K562 (cell line): ENCODE measurements at regions not wholly inside any gene's neighbourhood (a gene's known extent, or its start where the extent isn't known, plus 50 kb on each side); places are given as distances from the start of the nearest gene placed in this dataset.

Source experiments
- ATAC-seq: fragments of 200-7000 bp; cut with Tn5 transposase; 3 replicates; pipeline ENCODE4 v1.9.1; 2020; ENCODE audit warnings: moderate library complexity
- BruUV-seq: library from RNA; stranded (reverse); fragments of 400-500 nt; replicated peaks from 2 replicates; lab custom pipeline; 2021; lab: Mats Ljungman, UMichigan
- CTCF ChIA-PET: fragments of 300-600 bp; formaldehyde crosslinking; extraction: SDS; loops from one replicate; lab custom pipeline; 2021; ENCODE audit warnings: low intra/inter-chr PET ratio; lab: Yijun Ruan, JAX
- POLR2A ChIA-PET: fragments of 300-600, 350-650 bp; sonication (Branson Sonifier 250); formaldehyde crosslinking; extraction: SDS; loops from one replicate; lab custom pipeline; 2021; ENCODE audit warnings: antibody characterized with exemption, inconsistent platforms; lab: Yijun Ruan, JAX
- DNase-seq, 4 experiments: peaks; one replicate each; pipeline versions ENCODE4 v3.0.0 to v3.0.0-alpha.2; 2011 to 2018; ENCODE audit warnings: low spot score in 3 of 4, mixed read lengths in 3 of 4; ENCODE audit errors: extremely low read depth in 1 of 4
- FAIRE-seq: peaks from 2 replicates; lab custom pipeline; 2011; peaks lifted over from hg19 to GRCh38; lab: Jason Lieb, UNC
- H2AFZ ChIP-seq: 2 replicates; pipeline ENCODE4 v1.6.0; 2011; ENCODE audit warnings: low read depth, low read length, control low read depth, inconsistent platforms
- H3K27ac ChIP-seq: fragments of 200-600 bp; 3 replicates; pipeline ENCODE4 v1.8.0; 2011; ENCODE audit warnings: low read depth, mild to moderate bottlenecking, control low read depth, inconsistent platforms, low read length, moderate library complexity, mixed read lengths; ENCODE audit errors: extremely low read depth
- H3K27me3 ChIP-seq, 2 experiments: fragments of 300-600 bp in 1 of 2; 2 replicates in 1 of 2; 3 replicates in 1 of 2; pipeline versions ENCODE4 v1.6.0 to v1.8.0; 2011; ENCODE audit warnings: inconsistent platforms in 2 of 2, low read length in 2 of 2, mild to moderate bottlenecking in 1 of 2, mixed read lengths in 1 of 2, moderate library complexity in 1 of 2; ENCODE audit not compliant: control insufficient read depth in 2 of 2, insufficient read depth in 2 of 2
- H3K36me3 ChIP-seq: fragments of 300-600 bp; 3 replicates; pipeline ENCODE4 v1.8.0; 2011; ENCODE audit warnings: mild to moderate bottlenecking, low read length, inconsistent platforms; ENCODE audit not compliant: control insufficient read depth, insufficient read depth
- H3K4me1 ChIP-seq, 2 experiments: fragments of 200-600 bp in 1 of 2; replicated peaks in 1 of 2; 2 replicates in 1 of 2; 3 replicates in 1 of 2; pipeline versions ENCODE4 v1.5.1 to v1.8.0; 2011; ENCODE audit warnings: inconsistent platforms in 2 of 2, low read length in 2 of 2, mild to moderate bottlenecking in 1 of 2, mixed read lengths in 1 of 2, moderate library complexity in 1 of 2; ENCODE audit not compliant: control insufficient read depth in 2 of 2, insufficient read depth in 2 of 2
- H3K4me2 ChIP-seq: 2 replicates; pipeline ENCODE4 v1.6.1; 2011; ENCODE audit warnings: low read length, control low read depth, inconsistent platforms, mixed read lengths; ENCODE audit not compliant: insufficient read depth
- H3K4me3 ChIP-seq: fragments of 200-600 bp; sonication (generic), shearing (Covaris generic); 2 replicates; pipeline ENCODE4 v1.5.1; 2016; ENCODE audit warnings: control low read depth, inconsistent platforms
- H3K79me2 ChIP-seq: fragments of 200-600 bp; 3 replicates; pipeline ENCODE4 v1.8.0; 2011; ENCODE audit warnings: low read length, inconsistent platforms; ENCODE audit not compliant: control insufficient read depth, insufficient read depth
- H3K9ac ChIP-seq, 2 experiments: 2 replicates each; pipeline versions ENCODE4 v1.6.0 to v1.6.1; 2011; ENCODE audit warnings: low read depth in 2 of 2, low read length in 2 of 2, control low read depth in 1 of 2, inconsistent platforms in 1 of 2, mild to moderate bottlenecking in 1 of 2, mixed read lengths in 1 of 2; ENCODE audit not compliant: insufficient read depth in 1 of 2
- H3K9me1 ChIP-seq: one replicate; pipeline ENCODE4 v1.6.0; 2011; ENCODE audit warnings: inconsistent platforms, mild to moderate bottlenecking, low read length, moderate library complexity; ENCODE audit not compliant: control insufficient read depth, insufficient read depth
- H3K9me3 ChIP-seq: replicated peaks from 2 replicates; pipeline ENCODE4 v1.5.1; 2011; ENCODE audit warnings: low read depth, low read length, inconsistent platforms; ENCODE audit not compliant: control insufficient read depth, insufficient read depth
- H4K20me1 ChIP-seq: replicated peaks from 2 replicates; pipeline ENCODE4 v1.6.1; 2011; ENCODE audit warnings: low read length, inconsistent platforms, mixed read lengths; ENCODE audit not compliant: control insufficient read depth, insufficient read depth
- CHCHD3 ChIP-seq: fragments of 250-450 bp; sonication (Bioruptor Pico); IDR thresholded peaks from 2 replicates; pipeline ENCODE4 v2.1.2; 2022; ENCODE audit warnings: mild to moderate bottlenecking
- ZFP36 ChIP-seq: fragments of 150-350 bp; IDR thresholded peaks from 2 replicates; pipeline ENCODE4 v1.6.1; 2018; ENCODE audit warnings: low read length, low read depth; ENCODE audit not compliant: partially characterized antibody
- ZKSCAN8 ChIP-seq: fragments of 200-800 bp; sonication (Bioruptor generic); IDR thresholded peaks from 2 replicates; pipeline ENCODE4 v1.6.1; 2016; ENCODE audit warnings: missing genetic modification characterization, missing compliant biosample characterization
- ZNF174 ChIP-seq: fragments of 250-450 bp; sonication (Bioruptor Pico); IDR thresholded peaks from 2 replicates; pipeline ENCODE4 v1.4.0; 2020; ENCODE audit warnings: mild to moderate bottlenecking
- ZNF407 ChIP-seq: fragments of 450-650 bp; IDR thresholded peaks from 2 replicates; pipeline ENCODE4 v1.6.1; 2016; ENCODE audit warnings: low read depth
- in situ Hi-C: fragments of 300-500 bp; cut with MboI; formaldehyde crosslinking; loops from 4 replicates; pipeline ENCODE4 v1.15.0; 2018; ENCODE audit warnings: inconsistent platforms, mixed read lengths
- intact Hi-C: fragments of 100-400 bp; cut with micrococcal nuclease; formaldehyde crosslinking; loops from 2 replicates; pipeline ENCODE4 v1.14.2; 2022

- intact Hi-C loops = no loop called here
These were observed 296.4 kb downstream of the ADAMTS20 start for GRCh38 chr12:43255522-43256111.

More at GRCh38 chr12:43255522-43256111, 296.4 kb downstream of the ADAMTS20 start:
- TF ChIP-seq ZNF174 (CRISPR knock-in tag) = no peak
- no peak for TF ChIP-seq CHCHD3 (CRISPR knock-in tag)
- no peak for TF ChIP-seq ZKSCAN8
- TF ChIP-seq ZFP36 = no peak
- TF ChIP-seq ZNF407 = no peak
- TF ChIP-seq, all 486 proteins: peak for 0
- Histone ChIP-seq H3K79me2 (no peaks in the 10 kb centered on the region), H3K4me2 (no peak overlapping the region), H3K9ac (no peak overlapping the region), H4K20me1 (no peaks in the 10 kb centered on the region), H3K27me3 (no peaks in the 10 kb centered on the region), H3K9me3 (no peaks in the 10 kb centered on the region; the same call in 1 of the 2 replicates), H2AFZ (no peak overlapping the region), H3K36me3 (no peaks in the 10 kb centered on the region), H3K4me1 (no peaks in the 10 kb centered on the region), H3K9me1 (no peaks in the 10 kb centered on the region), H3K27ac (no peak overlapping the region), H3K4me3 (no peak overlapping the region)
- ATAC-seq = no peak
- POLR2A ChIA-PET = no interaction called here
- FAIRE-seq = no peak
- CTCF ChIA-PET = no interaction called here
- in situ Hi-C loops = no loop called here
- no peak for DNase-seq
- no TSS peak for BruUV-seq
